Choroid plexus epithelial cell (primary cell): ENCODE measurements at regions not wholly inside any gene's neighbourhood (a gene's known extent, or its start where the extent isn't known, plus 50 kb on each side); places are given as distances from the start of the nearest gene placed in this dataset.
"Not testable (repeated sequence)": the region's sequence is repeated elsewhere in the genome, so short reads cannot be mapped to it uniquely, and the experiment has no call there.

Experiments
- DNase-seq: peaks from one replicate; pipeline ENCODE4 v3.0.0-alpha.2; 2010; ENCODE audit warnings: low read depth
- H3K4me3 ChIP-seq: 2 replicates; pipeline ENCODE4 v1.5.1; 2011; ENCODE audit warnings: low read depth, mild to moderate bottlenecking, control low read depth, low read length, moderate library complexity
- TF ChIP-seq, protein P1 (sequence below): conservative IDR thresholded peaks from 2 replicates; pipeline ENCODE4 v1.5.1; 2011; ENCODE audit warnings: low read depth, mild to moderate bottlenecking, control low read depth, inconsistent platforms, low read length, moderate library complexity

DNA sequence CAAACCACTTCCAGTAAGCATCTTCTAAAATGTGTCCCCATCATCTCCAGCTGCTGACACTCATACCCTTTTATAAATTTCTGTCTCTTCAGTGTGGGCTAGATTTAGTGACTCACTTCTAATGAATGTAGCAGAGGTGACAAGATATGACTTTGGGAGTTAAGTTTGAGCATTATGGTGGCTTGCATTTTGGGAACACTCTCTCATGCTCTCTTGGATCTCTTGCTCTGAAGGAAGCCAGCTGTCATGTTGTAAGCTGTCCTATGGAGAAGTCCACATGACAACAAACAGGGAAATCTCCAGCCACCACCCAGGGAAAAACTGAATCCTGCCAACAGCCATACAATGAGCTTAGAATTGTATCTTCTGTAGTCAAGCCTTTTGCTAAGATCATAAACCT lies 691.3 kb upstream of the PCDH7 start:
- TF ChIP-seq, protein P1, sequence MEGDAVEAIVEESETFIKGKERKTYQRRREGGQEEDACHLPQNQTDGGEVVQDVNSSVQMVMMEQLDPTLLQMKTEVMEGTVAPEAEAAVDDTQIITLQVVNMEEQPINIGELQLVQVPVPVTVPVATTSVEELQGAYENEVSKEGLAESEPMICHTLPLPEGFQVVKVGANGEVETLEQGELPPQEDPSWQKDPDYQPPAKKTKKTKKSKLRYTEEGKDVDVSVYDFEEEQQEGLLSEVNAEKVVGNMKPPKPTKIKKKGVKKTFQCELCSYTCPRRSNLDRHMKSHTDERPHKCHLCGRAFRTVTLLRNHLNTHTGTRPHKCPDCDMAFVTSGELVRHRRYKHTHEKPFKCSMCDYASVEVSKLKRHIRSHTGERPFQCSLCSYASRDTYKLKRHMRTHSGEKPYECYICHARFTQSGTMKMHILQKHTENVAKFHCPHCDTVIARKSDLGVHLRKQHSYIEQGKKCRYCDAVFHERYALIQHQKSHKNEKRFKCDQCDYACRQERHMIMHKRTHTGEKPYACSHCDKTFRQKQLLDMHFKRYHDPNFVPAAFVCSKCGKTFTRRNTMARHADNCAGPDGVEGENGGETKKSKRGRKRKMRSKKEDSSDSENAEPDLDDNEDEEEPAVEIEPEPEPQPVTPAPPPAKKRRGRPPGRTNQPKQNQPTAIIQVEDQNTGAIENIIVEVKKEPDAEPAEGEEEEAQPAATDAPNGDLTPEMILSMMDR: no peak
- no peak overlapping the region for H3K4me3 ChIP-seq
- no peak for DNase-seq

DNA sequence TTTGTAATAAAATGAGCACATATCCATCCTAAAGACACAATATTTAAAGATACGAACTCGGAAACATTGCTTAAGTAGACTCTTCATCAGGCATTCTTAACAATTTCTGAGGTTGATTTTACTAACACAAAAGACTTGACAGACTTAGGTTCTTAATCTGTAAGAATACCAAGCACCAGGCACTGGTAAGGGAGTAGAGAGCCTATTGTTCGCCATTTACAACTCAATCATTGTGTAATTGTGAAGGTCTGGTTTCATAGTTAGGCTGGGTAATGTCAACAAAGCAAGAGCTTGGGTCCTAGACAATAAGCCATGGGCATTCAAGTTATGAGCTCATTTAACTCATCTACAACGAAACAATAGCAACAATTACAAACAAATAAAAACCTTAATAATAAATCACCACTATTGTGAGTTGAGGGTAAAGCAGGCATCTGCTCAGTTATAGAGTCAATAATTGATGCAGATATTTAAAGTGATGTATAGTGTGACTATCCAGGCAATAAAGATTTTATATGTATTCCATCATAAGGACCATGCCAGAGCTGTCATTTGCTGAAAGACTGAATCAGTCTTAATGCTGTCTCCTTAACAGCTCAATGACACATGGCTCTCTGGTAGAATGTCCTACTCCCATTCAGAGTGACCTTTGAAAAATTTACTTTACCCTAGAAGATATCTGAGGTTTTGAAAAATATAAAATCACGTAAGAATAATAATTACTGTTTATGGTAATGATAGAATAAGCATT lies 664.0 kb upstream of the PCDH7 start:
- DNase-seq: no peak
- H3K4me3 ChIP-seq: no peak overlapping the region
- TF ChIP-seq, protein P1: no peak

DNA sequence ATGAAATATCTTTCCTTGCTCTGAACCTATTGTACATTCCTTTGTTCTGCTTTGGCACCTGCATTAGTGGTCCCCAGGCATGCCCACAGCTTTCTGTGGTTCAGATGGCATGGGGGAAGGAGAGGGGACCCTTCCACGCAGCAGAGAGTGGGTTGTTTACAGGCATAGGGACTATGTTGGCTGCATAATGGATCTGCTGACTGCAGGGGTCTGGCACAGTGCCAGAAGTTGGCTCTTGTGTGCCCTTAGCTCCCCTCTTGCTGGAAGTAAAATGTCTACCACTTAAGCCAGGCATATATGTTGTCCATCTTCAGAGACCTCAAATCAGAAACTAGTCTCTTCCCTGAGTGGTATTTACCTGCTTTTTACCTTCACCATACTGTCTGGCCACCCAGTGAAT lies 651.9 kb upstream of the PCDH7 start:
- TF ChIP-seq, protein P1: no peak
- no peak for DNase-seq
- H3K4me3 ChIP-seq: no peak overlapping the region

DNA sequence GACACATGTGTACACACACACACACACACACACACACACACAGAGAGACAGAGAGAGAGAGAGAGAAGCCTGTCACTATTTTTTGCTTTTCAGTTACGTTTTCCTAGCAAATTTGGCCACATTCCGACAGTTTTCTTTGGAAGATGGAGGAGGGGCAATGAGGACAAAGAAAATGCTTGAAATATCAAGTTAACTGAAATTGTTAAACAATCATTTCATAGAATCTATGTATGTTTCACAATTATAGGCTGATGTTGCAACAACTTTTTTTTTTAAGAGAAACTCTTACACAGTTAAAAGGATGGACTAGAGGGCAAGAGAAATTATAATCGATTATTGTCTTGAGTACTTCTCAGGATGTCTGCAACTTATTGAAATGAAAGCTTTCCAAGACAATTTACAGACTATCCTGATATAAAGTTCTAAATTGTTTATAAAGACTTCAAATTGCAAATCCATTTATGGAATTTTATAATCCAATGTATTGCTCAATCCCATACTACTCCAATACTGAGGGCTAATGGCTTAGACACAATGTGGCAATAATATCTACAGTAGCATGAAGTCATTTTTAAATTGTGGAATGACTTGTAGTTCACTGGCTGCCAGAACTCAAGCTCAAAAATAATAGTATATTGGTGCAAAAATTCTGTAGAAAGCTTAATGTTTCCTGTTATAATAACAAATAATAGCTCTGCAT lies 647.0 kb upstream of the PCDH7 start:
- no peak for DNase-seq
- TF ChIP-seq, protein P1: no peak

DNA sequence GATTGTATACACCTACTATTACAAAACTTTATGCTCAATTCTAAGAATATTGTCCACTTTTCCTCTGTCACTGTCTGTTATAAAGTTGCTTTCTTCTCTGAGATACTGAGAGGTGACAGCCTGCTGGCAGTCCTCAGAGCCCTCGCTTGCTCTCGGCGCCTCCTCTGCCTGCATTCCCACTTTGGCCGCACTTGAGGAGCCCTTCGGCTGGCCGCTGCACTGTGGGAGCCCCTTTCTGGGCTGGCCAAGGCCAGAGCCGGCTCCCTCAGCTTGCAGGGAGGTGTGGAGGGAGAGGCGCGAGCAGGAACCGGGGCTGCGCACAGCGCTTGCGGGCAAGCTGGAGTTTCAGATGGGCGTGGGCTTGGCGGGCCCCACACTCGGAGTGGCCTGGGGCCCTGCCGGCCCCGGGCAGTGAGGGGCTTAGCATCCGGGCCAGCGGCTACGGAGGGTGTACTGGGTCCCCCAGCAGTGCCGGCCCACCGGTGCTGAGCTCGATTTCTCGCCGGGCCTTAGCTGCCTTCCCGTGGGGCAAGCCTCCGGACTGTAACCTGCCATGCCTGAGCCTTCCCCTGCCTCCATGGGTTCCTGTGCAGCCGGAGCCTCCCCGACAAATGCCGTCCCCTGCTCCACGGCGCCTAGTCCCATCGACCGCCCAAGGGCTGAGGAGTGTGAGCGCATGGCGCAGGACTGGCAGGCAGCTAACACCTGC lies 627.6 kb upstream of the PCDH7 start:
- H3K4me3 ChIP-seq, DNase-seq: not testable (repeated sequence)

More for the DNA sequence above, 647.0 kb upstream of the PCDH7 start:
- H3K4me3 ChIP-seq: no peak overlapping the region

DNA sequence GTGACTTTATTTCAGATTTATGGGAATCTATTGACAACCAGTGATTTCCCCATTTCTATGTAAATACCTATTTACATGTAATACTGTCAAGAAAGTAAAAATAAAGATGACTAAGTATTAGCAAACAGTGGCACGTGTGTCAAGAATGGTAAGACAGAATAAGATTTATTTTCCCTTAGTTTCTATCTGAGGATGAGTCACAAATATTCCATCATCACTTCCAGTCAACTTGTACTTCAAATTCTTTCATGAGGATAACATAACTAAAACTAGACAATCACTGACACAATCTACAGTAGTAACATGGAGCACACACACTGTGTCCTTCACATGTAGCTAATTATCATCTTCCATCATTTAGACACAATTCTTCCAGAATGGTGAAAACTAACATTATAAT lies 625.3 kb upstream of the PCDH7 start:
- peak; percentile 9 for DNase-seq
- no peak overlapping the region for H3K4me3 ChIP-seq
- TF ChIP-seq, protein P1: no peak

DNA sequence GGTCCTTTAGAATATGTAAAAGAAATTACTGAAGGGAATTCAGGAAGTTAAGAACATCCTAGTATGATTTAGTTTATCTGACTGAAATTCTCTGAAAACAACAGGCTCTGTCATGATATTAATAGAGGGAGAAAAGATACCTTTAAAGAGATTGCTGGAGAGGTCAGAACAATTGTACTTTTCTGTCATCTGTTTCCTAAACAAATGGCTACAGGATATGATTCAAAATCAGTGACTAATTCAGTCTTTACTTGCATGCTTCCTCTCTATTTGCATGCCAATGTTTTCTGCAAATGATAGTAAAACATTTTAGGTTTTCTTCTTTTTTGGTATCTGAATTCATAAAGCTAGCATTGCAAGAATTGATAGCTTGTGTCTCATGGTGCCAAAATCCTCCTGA lies 616.7 kb upstream of the PCDH7 start:
- TF ChIP-seq, protein P1: no peak
- H3K4me3 ChIP-seq: no peak overlapping the region
- peak; percentile 1 for DNase-seq
